GM18858 (cell line): ENCODE measurements at regions not wholly inside any gene's neighbourhood (a gene's known extent, or its start where the extent isn't known, plus 50 kb on each side); places are given as distances from the start of the nearest gene placed in this dataset.

Experiments
- ATAC-seq: cut with Tn5 transposase; IDR thresholded peaks from one replicate; pipeline ENCODE4 v1.9.1; 2021; ENCODE audit not compliant: unreplicated experiment

DNA sequence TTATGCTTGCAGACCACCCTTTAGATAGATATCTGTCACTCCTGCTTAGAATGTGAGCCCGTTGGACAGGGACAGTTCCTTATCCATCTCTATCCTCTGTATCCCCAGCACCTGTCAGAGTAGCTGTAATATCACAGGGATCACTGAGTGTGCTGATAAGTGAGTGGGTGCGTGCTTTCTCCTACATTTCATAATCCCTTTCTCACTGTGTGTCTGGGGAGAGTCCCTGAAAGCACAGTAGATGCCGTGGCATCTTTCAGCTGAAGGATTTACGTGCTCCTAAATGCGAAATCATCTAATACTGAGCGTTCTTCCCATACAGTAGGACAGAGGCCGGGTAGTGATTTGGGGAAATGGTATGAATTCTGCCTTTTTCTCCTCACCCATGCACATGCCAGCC is 198.9 kb upstream of the SASH1 start:
- no peak for ATAC-seq

DNA sequence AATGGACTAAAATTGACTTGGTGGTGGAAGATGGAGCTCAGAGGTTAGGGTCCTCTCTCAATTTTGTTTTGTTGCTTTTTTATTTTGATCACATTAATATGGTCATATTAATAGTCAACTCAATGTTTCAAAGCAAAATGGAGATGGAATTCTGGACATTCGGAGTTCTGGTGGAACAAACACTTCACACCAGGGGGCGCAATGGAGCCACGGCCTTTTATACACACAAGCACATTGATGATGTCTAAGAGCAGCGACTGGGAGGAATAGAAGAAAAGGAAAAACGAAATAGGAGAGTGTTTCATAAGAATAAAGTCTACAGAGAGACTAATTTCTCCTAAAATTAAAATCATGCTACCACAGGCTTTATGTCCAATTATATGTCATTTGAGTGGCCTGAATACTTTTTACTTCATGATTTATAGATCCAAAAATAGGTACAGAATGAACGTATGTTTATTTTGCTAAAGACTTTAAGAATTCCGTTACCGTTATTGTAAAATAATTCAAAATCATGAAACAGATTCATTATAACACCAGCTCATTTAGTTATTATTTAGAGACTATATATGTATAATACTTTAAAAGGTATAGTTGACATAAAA is 197.6 kb upstream of the SASH1 start:
- peak; percentile 53 for ATAC-seq

GRCh38 chr6:148146717-148147462 is 195.7 kb upstream of the SASH1 start:
- peak; percentile 51 for ATAC-seq

GRCh38 chr6:148147463-148147830 is 195.2 kb upstream of the SASH1 start:
- no peak for ATAC-seq

GRCh38 chr6:148151896-148152643 is 190.6 kb upstream of the SASH1 start:
- ATAC-seq, result no peak

- ATAC-seq, result no peak
These were observed 188.0 kb upstream of the SASH1 start for GRCh38 chr6:148154668-148155067.

- no peak for ATAC-seq
These were observed 187.3 kb upstream of the SASH1 start for GRCh38 chr6:148155293-148155692.

- no peak for ATAC-seq
These were observed 184.8 kb upstream of the SASH1 start for GRCh38 chr6:148157841-148158240.

- ATAC-seq, result no peak
These were observed 178.0 kb upstream of the SASH1 start for GRCh38 chr6:148164645-148165044.

DNA sequence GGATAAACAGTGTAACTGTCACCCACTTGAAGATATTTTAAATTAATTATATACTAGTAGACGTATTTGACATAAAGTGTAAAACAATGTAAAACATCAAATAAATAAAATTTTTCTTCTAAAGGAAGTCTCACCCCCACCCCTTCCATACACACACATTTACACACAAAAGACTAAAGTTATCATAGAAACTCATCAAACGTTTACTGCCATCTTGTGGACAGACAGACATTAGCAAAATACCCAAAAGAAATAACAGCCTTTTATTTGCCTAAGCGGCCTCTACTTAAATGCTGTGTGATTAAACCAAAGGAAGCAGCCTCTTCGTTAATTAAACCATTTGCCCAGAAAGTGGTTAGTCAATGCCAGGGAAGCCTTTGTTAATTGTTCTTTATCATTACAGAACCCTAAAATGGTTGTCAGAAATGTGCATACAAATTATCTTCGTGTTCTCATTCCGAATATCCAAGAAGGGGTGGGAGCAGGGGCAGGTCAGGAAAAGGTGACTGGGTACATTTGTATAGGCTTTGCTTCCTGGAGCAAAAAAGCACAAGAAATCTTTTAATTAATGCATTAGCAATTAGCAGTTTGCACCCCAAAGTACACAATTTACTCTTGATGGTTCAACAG is 176.2 kb upstream of the SASH1 start:
- peak; percentile 60 for ATAC-seq

GRCh38 chr6:148169706-148170105 is 172.9 kb upstream of the SASH1 start:
- no peak for ATAC-seq

DNA sequence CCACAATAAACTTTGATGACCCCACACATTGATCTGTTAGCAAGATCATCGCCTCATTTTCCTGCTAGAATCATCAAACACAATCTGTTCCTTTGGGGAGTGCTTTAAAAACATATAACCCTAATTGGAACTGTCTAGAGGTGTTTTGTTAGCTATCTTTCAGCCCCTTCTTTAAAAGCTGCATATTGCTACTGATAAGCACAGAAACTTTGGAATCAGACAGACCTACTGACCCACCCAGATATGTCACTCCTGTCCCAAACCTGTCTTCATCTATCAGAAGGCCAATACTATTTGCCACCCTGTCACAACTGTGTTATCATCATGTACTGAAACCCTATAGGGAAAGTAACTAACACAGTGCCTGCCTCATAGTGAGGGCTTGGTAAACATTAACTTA is 172.4 kb upstream of the SASH1 start:
- ATAC-seq, result no peak

- ATAC-seq, result no peak
These were observed 169.1 kb upstream of the SASH1 start for GRCh38 chr6:148173548-148173947.

DNA sequence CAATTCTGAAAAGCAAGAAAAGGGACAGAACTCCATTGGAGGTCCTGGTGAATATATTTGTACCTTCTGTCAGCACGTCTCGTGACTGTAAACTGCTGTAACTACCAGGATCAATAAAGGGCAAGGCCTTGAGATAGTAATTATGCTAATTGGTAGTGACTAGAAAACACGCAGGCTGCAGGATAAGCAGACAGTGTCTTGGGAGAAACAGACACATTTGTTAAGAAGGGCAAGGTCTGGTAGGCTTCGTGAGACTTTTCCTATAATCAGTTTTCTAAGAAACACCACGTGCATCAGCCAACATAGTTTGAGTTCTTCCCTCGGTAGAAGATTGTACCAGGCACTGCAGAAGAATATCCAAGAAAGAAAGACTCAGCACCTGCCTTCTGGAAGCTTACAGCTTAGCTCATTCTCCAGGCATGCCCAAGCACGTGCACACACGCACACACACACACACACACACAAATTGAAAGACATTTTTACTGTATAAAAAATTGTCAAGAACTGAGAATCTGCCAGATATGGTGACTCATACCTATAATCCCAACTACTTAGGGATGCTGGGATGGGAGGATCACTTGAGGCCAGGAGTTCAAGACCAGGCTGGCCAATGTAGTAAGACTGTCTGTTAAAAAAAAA is 167.0 kb upstream of the SASH1 start:
- ATAC-seq, result no peak

GRCh38 chr6:148177589-148178233 is 164.9 kb upstream of the SASH1 start:
- no peak for ATAC-seq

- no peak for ATAC-seq
These were observed 162.9 kb upstream of the SASH1 start for GRCh38 chr6:148179786-148180185.

GRCh38 chr6:148182378-148182777 is 160.3 kb upstream of the SASH1 start:
- ATAC-seq, result no peak

DNA sequence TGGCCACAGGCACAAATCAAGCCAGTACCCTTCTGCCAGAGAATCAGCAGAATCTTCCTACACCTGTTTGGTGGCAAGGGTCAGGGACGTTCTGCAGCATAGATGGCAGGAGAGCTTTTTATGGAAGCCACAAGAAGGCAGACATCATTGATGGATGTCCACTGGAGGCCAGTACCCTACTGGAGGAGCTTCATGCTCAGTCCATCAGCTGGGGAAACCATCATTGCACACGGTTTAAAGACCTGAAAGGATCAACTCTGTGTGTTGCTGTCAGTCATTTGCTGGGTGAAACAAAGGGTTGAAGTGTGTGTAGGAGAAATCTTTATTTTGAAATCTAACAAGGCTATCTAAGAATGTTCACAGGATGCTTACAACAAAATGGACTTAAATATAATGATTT is 158.9 kb upstream of the SASH1 start:
- no peak for ATAC-seq

DNA sequence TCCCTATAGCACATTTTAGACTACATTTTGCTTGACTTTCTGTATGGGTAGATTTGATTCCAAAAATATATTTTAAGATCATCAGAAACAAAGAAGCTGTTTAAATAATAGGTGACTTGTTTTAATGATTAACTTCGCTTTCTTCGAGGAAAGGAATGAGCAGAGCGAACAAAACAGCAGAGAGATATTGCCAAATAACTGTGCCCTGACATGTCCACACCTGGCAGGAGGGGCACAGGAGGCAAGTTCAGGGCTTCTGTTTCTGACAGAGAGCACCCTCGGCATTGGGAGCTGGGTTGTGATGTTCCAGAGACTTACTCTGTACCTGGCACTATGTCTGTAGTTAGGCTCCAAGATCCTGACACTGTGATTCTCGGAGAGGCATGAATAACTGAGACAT is 155.7 kb upstream of the SASH1 start:
- no peak for ATAC-seq

DNA sequence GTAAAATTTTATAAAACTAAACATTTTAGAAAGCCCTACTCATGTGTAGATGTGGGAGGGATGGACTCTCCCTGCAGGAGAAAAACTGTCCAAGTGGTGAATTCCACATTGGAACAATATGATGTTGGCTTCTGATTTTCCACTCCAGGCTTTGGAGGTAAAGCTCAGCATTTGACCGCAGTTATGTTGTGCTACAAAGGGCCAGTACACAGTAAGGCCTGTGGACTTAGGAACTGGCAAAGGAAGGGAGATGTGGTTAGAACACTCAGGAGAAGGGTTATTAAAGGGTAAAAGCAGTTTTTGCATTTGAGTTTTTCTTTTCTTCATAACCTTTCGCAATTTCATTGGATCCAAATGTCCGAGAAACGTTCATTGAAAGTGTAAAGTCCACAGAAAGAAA is 150.3 kb upstream of the SASH1 start:
- no peak for ATAC-seq
